Skeletal muscle tissue (tissue), 3 donors: ENCODE measurements at regions not wholly inside any gene's neighbourhood (a gene's known extent, or its start where the extent isn't known, plus 50 kb on each side); places are given as distances from the start of the nearest gene placed in this dataset.
"Not testable (repeated sequence)": the region's sequence is repeated elsewhere in the genome, so short reads cannot be mapped to it uniquely, and the experiment has no call there.

Source experiments
- H3K27ac ChIP-seq: one replicate; pipeline ENCODE4 v1.7.0; 2013; ENCODE audit warnings: mild to moderate bottlenecking, low read depth, low read length, inconsistent platforms
- H3K27me3 ChIP-seq, 3 donors: one replicate each; pipeline ENCODE4 v1.7.0; 2013; ENCODE audit warnings: low read length in 3 of 3; ENCODE audit not compliant: control insufficient read depth in 3 of 3, insufficient read depth in 3 of 3
- H3K36me3 ChIP-seq, 3 donors: one replicate each; pipeline ENCODE4 v1.7.0; 2013; ENCODE audit warnings: low read length in 3 of 3; ENCODE audit not compliant: control insufficient read depth in 3 of 3, insufficient read depth in 3 of 3
- H3K4me1 ChIP-seq, 3 donors: one replicate each; pipeline ENCODE4 v1.7.0; 2013; ENCODE audit warnings: low read length in 3 of 3, mild to moderate bottlenecking in 3 of 3; ENCODE audit not compliant: control insufficient read depth in 3 of 3, insufficient read depth in 3 of 3
- H3K4me3 ChIP-seq, 3 donors: one replicate each; pipeline ENCODE4 v1.7.0; 2013; ENCODE audit warnings: low read length in 3 of 3
- H3K9ac ChIP-seq, 3 donors: one replicate each; pipeline ENCODE4 v1.7.0; 2013; ENCODE audit warnings: low read length in 3 of 3, mild to moderate bottlenecking in 3 of 3, moderate library complexity in 2 of 3, low read depth in 1 of 3
- H3K9me3 ChIP-seq, 3 donors: one replicate each; pipeline ENCODE4 v1.7.0; 2013; ENCODE audit warnings: low read length in 3 of 3; ENCODE audit not compliant: control insufficient read depth in 3 of 3
- donor health status: Osteomylitis.

DNA sequence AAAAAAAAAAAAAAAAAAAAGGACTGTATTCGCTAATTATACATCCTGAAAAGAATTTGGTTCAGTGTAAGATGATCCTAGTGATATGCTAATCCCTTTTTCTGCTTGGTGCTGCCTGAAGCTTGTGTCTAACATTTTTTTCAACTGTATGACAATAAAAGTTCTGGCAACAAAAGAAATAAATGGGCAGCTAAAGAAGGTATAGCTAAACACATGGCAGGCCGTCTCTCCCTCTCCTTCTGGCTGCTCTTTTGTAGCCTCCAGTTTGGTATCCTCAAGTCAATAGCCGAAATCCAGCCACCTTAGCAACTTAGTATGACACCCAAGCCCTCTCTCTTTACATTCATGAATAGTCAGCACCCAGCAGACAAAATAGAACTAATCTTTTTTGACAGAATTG is 198.3 kb upstream of the OTX2 start:
- Histone ChIP-seq H3K36me3 (no peaks in the 10 kb centered on the region), H3K9me3 (peaks cover 0 to 2% (median 0%) of the 10 kb centered on the region in 3 donors), H3K4me1 (no peaks in the 10 kb centered on the region), H3K27me3 (peaks cover 0 to 2% (median 0%) of the 10 kb centered on the region in 3 donors), H3K4me3 (no peak overlapping the region), H3K27ac (no peak overlapping the region), H3K9ac (no peak overlapping the region)

DNA sequence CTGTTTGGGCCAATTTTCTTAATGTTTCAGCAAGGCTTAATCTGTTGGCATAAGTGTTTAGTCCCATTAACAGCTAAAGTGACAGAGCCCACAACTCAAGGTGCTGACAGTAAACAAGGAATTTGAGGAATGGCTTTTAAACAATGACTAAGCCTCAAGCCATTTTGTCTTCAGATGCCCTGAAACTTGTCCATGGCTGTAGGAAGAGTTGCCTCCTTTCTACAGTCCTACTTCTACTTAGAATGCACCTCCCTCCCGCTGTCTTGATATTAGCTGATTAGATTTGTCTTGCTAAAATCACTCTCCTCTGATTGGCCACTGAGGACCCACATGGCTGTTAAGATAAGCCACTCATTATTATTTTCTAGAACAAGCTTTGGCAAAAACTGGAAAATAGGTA is 188.4 kb upstream of the OTX2 start:
- Histone ChIP-seq H3K9ac (no peak overlapping the region), H3K27ac (no peak overlapping the region), H3K27me3 (peaks cover 0 to 3% (median 0%) of the 10 kb centered on the region in 3 donors), H3K4me1 (no peaks in the 10 kb centered on the region), H3K9me3 (no peaks in the 10 kb centered on the region), H3K36me3 (no peaks in the 10 kb centered on the region), H3K4me3 (no peak overlapping the region)

DNA sequence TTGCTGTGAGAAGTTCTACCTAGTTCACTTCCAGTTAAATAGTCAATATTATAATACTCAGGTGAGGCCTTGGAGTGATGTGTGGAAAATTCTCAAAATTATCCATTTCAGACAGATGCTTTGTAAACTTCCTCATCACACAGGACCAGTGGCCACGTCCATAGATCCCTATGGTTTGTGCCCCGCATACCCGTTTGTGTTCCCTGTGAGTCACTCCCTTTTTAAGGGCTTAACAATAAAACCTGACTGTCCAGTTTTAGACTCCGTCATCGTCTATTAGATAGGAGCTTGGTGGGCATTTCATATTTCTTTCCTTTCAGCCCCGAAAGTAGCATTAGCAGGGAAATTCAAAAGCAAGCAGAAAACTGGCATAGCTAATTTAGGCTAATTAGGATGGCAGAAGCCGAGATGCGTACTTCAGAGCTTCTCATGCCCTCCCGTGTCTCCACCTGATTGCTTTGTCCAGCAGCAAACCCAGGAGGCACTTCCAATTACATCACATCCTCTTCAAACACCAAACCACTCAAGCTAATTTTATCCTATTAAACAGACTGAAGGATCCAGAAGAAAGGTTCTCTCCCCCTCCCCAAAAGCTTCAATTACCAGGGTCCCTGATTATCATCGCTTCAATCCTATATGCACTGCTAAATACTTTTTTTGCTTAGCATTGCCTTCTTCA is 186.6 kb upstream of the OTX2 start:
- Histone ChIP-seq H3K9ac (no peak overlapping the region), H3K27ac (no peak overlapping the region), H3K4me1 (no peaks in the 10 kb centered on the region), H3K4me3 (no peak overlapping the region), H3K27me3 (peaks cover 0 to 3% (median 0%) of the 10 kb centered on the region in 3 donors), H3K9me3 (no peaks in the 10 kb centered on the region), H3K36me3 (no peaks in the 10 kb centered on the region)

DNA sequence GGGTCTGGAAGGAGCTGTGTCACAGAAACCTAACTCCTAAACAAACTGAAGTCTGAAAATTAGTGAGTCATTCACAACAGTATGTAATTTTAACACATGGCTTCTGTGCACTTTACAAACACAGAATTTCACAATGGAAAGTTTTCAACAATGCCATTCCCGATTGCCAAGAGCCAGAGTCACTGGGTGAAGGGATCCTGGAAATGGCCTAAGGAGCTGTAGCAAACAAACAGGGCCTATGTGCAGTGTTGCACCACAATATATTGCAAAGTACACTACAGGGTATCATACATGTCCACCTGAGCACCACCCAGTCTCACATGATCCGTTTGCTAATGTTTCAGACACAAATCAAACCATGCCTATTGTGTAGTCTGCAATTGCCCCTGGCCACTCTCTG is 184.7 kb upstream of the OTX2 start:
- no peaks in the 10 kb centered on the region for H3K36me3 ChIP-seq
- H3K27me3 ChIP-seq = no peaks in the 10 kb centered on the region
- H3K4me1 ChIP-seq = no peaks in the 10 kb centered on the region
- H3K9me3 ChIP-seq = no peaks in the 10 kb centered on the region
- no peak overlapping the region for H3K9ac ChIP-seq
- no peak overlapping the region for H3K4me3 ChIP-seq
- no peak overlapping the region for H3K27ac ChIP-seq

DNA sequence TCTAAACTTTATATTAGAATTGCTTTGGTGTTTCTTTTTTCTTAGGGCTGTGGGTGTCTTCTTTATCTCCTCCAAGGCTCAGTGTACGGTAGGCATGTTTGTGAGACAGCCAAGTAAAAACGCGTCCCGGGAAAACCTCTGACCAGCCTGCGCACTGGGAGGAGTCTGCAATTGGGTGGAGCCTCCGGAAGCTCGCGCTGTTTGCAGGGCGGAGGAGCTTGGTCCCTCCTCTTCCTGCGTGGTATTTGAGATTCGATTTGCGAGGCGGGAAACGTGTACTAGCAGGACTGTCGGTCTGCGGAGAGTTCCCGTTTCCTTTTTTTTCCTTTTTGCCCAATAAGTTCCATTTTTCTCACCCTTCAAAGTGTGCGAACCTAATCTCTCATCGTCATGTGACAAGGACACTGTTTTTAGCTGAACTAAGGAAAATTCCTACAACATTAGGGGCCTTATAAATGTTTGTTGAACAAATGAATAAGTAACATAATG is 182.1 kb upstream of the OTX2 start:
- H3K27ac ChIP-seq = no peak overlapping the region
- no peaks in the 10 kb centered on the region for H3K36me3 ChIP-seq
- no peaks in the 10 kb centered on the region for H3K9me3 ChIP-seq
- H3K9ac ChIP-seq = no peak overlapping the region
- no peak overlapping the region for H3K4me3 ChIP-seq
- H3K4me1 ChIP-seq = no peaks in the 10 kb centered on the region
- no peaks in the 10 kb centered on the region for H3K27me3 ChIP-seq

DNA sequence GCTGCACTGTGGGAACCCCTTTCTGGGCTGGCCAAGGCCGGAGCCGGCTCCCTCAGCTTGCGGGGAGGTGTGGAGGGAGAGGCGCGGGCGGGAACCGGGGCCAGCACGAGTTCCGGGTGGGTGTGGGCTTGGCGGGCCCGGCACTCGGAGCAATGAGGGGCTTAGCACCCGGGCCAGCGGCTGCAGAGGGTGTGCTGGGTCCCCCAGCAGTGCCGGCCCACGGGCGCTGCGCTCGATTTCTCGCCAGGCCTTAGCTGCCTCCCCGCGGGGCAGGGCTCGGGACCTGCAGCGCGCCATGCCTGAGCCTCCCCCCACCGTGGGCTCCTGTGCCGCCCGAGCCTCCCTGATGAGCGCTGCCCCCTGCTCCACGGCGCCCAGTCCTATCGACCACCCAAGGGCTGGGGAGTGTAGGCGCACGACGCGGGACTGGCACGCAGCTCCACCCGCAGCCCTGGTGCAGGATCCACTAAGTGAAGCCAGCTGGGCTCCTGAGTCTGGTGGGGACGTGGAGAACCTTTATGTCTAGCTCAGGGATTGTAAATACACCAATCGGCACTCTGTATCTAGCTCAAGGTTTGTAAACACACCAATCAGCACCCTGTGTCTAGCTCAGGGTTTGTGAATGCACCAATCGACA is 180.8 kb upstream of the OTX2 start:
- H3K4me3 ChIP-seq, H3K9me3 ChIP-seq, H3K36me3 ChIP-seq, H3K27ac ChIP-seq, H3K9ac ChIP-seq, H3K27me3 ChIP-seq, H3K4me1 ChIP-seq: not testable (repeated sequence)

DNA sequence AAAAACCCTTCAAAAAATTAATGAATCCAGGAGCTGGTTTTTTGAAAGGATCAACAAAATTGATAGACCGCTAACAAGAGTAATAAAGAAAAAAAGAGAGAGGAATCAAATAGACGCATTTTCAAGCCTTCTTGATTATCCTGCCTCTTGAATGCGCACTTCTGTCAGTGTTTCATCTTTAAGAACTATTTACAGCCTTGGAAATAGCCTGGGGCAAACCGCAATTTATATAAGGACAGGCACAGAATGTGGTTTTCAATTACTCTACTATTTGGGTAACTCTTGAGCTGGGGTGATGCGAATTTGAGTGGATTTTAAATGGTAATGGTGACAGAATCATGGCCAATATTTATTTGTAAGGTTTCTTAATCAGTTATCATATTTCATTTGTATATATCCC is 179.1 kb upstream of the OTX2 start:
- Histone ChIP-seq H3K27ac (no peak overlapping the region), H3K9me3 (no peaks in the 10 kb centered on the region), H3K9ac (no peak overlapping the region), H3K36me3 (no peaks in the 10 kb centered on the region), H3K4me3 (no peak overlapping the region), H3K4me1 (no peaks in the 10 kb centered on the region), H3K27me3 (no peaks in the 10 kb centered on the region)

DNA sequence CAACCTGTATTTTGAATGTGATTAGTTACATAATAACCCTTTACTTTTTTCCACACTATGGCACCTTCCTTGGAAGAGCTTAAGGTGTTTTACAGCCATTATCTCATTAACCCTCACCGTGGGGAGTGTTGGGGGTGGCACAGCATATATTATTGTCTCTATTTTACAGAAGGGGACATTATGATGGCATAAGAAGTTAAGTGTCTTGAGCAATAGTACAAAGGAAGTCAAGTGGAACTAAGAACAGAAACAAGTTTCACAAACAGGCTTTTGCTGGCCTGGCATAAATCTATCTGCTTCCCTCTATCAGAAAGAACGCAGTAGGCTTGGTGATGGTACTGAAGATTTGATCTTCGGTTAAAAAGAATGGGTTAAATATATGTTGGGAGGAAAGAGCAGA is 169.7 kb upstream of the OTX2 start:
- no peak overlapping the region for H3K4me3 ChIP-seq
- no peaks in the 10 kb centered on the region for H3K36me3 ChIP-seq
- no peaks in the 10 kb centered on the region for H3K9me3 ChIP-seq
- H3K27me3 ChIP-seq = no peaks in the 10 kb centered on the region
- H3K27ac ChIP-seq = no peak overlapping the region
- no peaks in the 10 kb centered on the region for H3K4me1 ChIP-seq
- no peak overlapping the region for H3K9ac ChIP-seq

DNA sequence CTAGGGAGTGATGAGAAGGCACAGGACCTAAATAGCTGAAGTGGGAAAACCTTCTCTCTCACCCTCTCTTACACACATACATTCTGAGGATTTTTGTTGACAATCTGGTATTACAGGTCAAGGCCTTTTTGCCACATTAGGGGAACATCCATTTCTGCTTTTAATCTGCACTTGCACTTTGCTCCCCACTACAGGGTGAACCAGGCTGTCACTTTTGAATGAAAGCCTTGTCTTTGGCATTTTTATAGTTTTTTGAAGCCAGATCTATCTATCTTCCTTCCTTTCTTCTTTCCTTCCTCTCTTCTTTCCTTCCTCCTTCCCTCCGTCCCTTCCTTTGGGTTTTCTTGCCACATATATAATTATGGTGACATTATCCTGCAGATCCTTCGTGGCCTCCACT is 165.9 kb upstream of the OTX2 start:
- no peaks in the 10 kb centered on the region for H3K9me3 ChIP-seq
- no peaks in the 10 kb centered on the region for H3K27me3 ChIP-seq
- no peak overlapping the region for H3K4me3 ChIP-seq

DNA sequence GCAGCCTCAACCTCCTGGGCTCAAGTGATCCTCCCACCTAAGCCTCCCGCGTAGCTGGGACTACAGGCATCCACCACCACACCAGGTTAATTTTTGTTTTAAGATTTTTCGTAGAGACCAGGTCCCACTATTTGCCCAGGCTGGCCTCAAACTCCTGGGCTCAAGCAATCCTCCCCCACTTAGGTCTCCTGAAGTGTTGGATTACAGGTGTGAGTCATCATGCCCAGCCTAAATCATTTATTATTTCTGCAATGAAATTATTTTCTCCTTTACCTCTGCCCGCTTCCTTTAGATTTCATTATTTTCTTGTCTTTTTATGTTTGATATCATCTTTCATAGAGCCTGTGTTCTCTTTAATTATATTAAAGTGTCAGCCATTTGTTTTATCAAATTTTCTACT is 165.2 kb upstream of the OTX2 start:
- H3K27me3 ChIP-seq = no peaks in the 10 kb centered on the region
- no peaks in the 10 kb centered on the region for H3K4me1 ChIP-seq
- no peaks in the 10 kb centered on the region for H3K9me3 ChIP-seq
- no peak overlapping the region for H3K9ac ChIP-seq
- H3K4me3 ChIP-seq = no peak overlapping the region
- no peak overlapping the region for H3K27ac ChIP-seq
- no peaks in the 10 kb centered on the region for H3K36me3 ChIP-seq

More for the DNA sequence above, 165.9 kb upstream of the OTX2 start:
- Histone ChIP-seq H3K4me1 (no peaks in the 10 kb centered on the region), H3K9ac (no peak overlapping the region), H3K36me3 (no peaks in the 10 kb centered on the region), H3K27ac (no peak overlapping the region)
